GM12875 (cell line): ENCODE measurements at regions not wholly inside any gene's neighbourhood (a gene's known extent, or its start where the extent isn't known, plus 50 kb on each side); places are given as distances from the start of the nearest gene placed in this dataset.

Experiments
- H3K4me3 ChIP-seq: one replicate; pipeline ENCODE4 v1.5.1; 2011; ENCODE audit warnings: low read depth, low read length, control low read depth
- CTCF ChIP-seq: IDR thresholded peaks from 2 replicates; pipeline ENCODE4 v1.5.1; 2011; ENCODE audit warnings: low read depth, mild to moderate bottlenecking, control low read depth, inconsistent platforms, low read length, moderate library complexity, borderline replicate concordance; ENCODE audit not compliant: insufficient read depth

GRCh38 chr6:159359581-159360297 is 190.5 kb downstream of the FNDC1 start:
- H3K4me3 ChIP-seq, result no peak overlapping the region
- no peak for TF ChIP-seq CTCF

GRCh38 chr6:159358562-159358961 is 189.4 kb downstream of the FNDC1 start:
- H3K4me3 ChIP-seq, result no peak overlapping the region
- TF ChIP-seq CTCF, result no peak

- TF ChIP-seq CTCF, result no peak
- no peak overlapping the region for H3K4me3 ChIP-seq
These were observed 188.2 kb downstream of the FNDC1 start for GRCh38 chr6:159357211-159357915.

- no peak for TF ChIP-seq CTCF
- no peak overlapping the region for H3K4me3 ChIP-seq
These were observed 184.0 kb downstream of the FNDC1 start for GRCh38 chr6:159353193-159353592.

- no peak for TF ChIP-seq CTCF
- H3K4me3 ChIP-seq, result no peak overlapping the region
These were observed 182.5 kb downstream of the FNDC1 start for GRCh38 chr6:159351707-159352106.

GRCh38 chr6:159349915-159350314 is 180.7 kb downstream of the FNDC1 start:
- no peak overlapping the region for H3K4me3 ChIP-seq
- no peak for TF ChIP-seq CTCF

GRCh38 chr6:159343709-159344108 is 174.5 kb downstream of the FNDC1 start:
- H3K4me3 ChIP-seq, result no peak overlapping the region
- TF ChIP-seq CTCF, result no peak
